A673 (cell line): ENCODE measurements at regions not wholly inside any gene's neighbourhood (a gene's known extent, or its start where the extent isn't known, plus 50 kb on each side); places are given as distances from the start of the nearest gene placed in this dataset.

ENCODE experiments used
- BruUV-seq: library from RNA; stranded (reverse); fragments of 400-500 nt; replicated peaks from 2 replicates; lab custom pipeline; 2021; lab: Mats Ljungman, UMichigan
- CTCF ChIA-PET: fragments of 300-600 bp; sonication (Branson Sonifier 250); formaldehyde crosslinking; loops from one replicate; lab custom pipeline; 2022; ENCODE audit warnings: antibody characterized with exemption; lab: Charles Lee
- POLR2A ChIA-PET: fragments of 300-600 bp; sonication (Branson Sonifier 250); formaldehyde crosslinking; loops from one replicate; lab custom pipeline; 2022; ENCODE audit warnings: antibody characterized with exemption; ENCODE audit not compliant: low non-redundant PET; lab: Charles Lee
- DNase-seq: peaks from one replicate; pipeline ENCODE4 v3.0.0-alpha.2; 2015; ENCODE audit warnings: low spot score
- H3K27ac ChIP-seq: fragments of 200-600 bp; sonication (generic); 2 replicates; pipeline ENCODE4 v1.5.1; 2016; ENCODE audit warnings: mixed run types, low read depth, mild to moderate bottlenecking, mixed read lengths, antibody characterized with exemption, low read length; ENCODE audit not compliant: poor library complexity, severe bottlenecking
- H3K27me3 ChIP-seq: fragments of 200-600 bp; sonication (generic); replicated peaks from 2 replicates; pipeline ENCODE4 v1.6.1; 2017; ENCODE audit warnings: mixed run types, low read depth, mild to moderate bottlenecking, mixed read lengths, antibody characterized with exemption, low read length; ENCODE audit not compliant: insufficient read depth, poor library complexity
- H3K36me3 ChIP-seq: fragments of 200-600 bp; sonication (generic); 2 replicates; pipeline ENCODE4 v1.6.1; 2016; ENCODE audit warnings: mixed run types, mild to moderate bottlenecking, mixed read lengths, antibody characterized with exemption, low read length; ENCODE audit not compliant: insufficient read depth, poor library complexity, severe bottlenecking
- H3K4me1 ChIP-seq: fragments of 200-600 bp; sonication (generic); 2 replicates; pipeline ENCODE4 v1.6.1; 2017; ENCODE audit warnings: mixed run types, mild to moderate bottlenecking, mixed read lengths, antibody characterized with exemption, low read length; ENCODE audit not compliant: insufficient read depth, poor library complexity, severe bottlenecking
- H3K4me3 ChIP-seq: fragments of 200-600 bp; sonication (generic); 2 replicates; pipeline ENCODE4 v1.5.1; 2016; ENCODE audit warnings: low read depth, mixed run types, mild to moderate bottlenecking, mixed read lengths, low read length; ENCODE audit not compliant: poor library complexity, severe bottlenecking
- H3K9me3 ChIP-seq: fragments of 200-600 bp; sonication (generic); 2 replicates; pipeline ENCODE4 v1.6.1; 2016; ENCODE audit warnings: mixed run types, low read depth, mild to moderate bottlenecking, mixed read lengths, antibody characterized with exemption, low read length; ENCODE audit not compliant: poor library complexity, severe bottlenecking
- CTCF ChIP-seq: fragments of 300-800, 200-600 bp; sonication (generic); conservative IDR thresholded peaks from 2 replicates; pipeline ENCODE4 v1.5.1; 2017; ENCODE audit warnings: low read depth, mild to moderate bottlenecking, antibody characterized with exemption, low read length, moderate library complexity, mixed read lengths
- EZH2 ChIP-seq: fragments of 200-600 bp; sonication (generic); IDR thresholded peaks from 2 replicates; pipeline ENCODE4 v1.6.1; 2017; ENCODE audit warnings: borderline replicate concordance, low read depth, mild to moderate bottlenecking, mixed read lengths, antibody characterized with exemption, low read length; ENCODE audit not compliant: poor library complexity, severe bottlenecking
- intact Hi-C: fragments of 100-400 bp; cut with micrococcal nuclease; formaldehyde crosslinking; loops from one replicate; pipeline ENCODE4 v1.10.0; 2022; ENCODE audit not compliant: unreplicated experiment

GRCh38 chr18:56044239-56044638 lies 456.2 kb upstream of the TCF4 start:
- no peak overlapping the region for H3K4me3 ChIP-seq
- no TSS peak for BruUV-seq
- no peaks in the 10 kb centered on the region for H3K4me1 ChIP-seq
- H3K27me3 ChIP-seq: no peaks in the 10 kb centered on the region
- DNase-seq: no peak
- POLR2A ChIA-PET: no interaction called here
- CTCF ChIA-PET: no interaction called here
- H3K36me3 ChIP-seq: no peaks in the 10 kb centered on the region
- peaks cover 11% of the 10 kb centered on the region for H3K9me3 ChIP-seq
- TF ChIP-seq EZH2: no peak
- no peak for TF ChIP-seq CTCF
- intact Hi-C loops: no loop called here
- no peak overlapping the region for H3K27ac ChIP-seq

- Histone ChIP-seq H3K4me1 (no peaks in the 10 kb centered on the region), H3K9me3 (peaks cover 11% of the 10 kb centered on the region), H3K27me3 (no peaks in the 10 kb centered on the region), H3K27ac (no peak overlapping the region), H3K36me3 (no peaks in the 10 kb centered on the region), H3K4me3 (no peak overlapping the region)
- TF ChIP-seq EZH2: no peak
- TF ChIP-seq CTCF: no peak
- POLR2A ChIA-PET: no interaction called here
- no TSS peak for BruUV-seq
- CTCF ChIA-PET: no interaction called here
- intact Hi-C loops: no loop called here
- no peak for DNase-seq
These were observed 455.7 kb upstream of the TCF4 start for GRCh38 chr18:56043641-56044061.

- Histone ChIP-seq H3K4me3 (no peak overlapping the region), H3K27me3 (no peaks in the 10 kb centered on the region), H3K27ac (no peak overlapping the region), H3K4me1 (no peaks in the 10 kb centered on the region), H3K9me3 (peaks cover 5% of the 10 kb centered on the region), H3K36me3 (no peaks in the 10 kb centered on the region)
- ChIA-PET CTCF (no interaction called here), POLR2A (no interaction called here)
- no TSS peak for BruUV-seq
- TF ChIP-seq CTCF: no peak
- no peak for TF ChIP-seq EZH2
- intact Hi-C loops: no loop called here
- DNase-seq: no peak
These were observed 455.0 kb upstream of the TCF4 start for GRCh38 chr18:56042915-56043536.
